K562 (cell line): ENCODE measurements at regions not wholly inside any gene's neighbourhood (a gene's known extent, or its start where the extent isn't known, plus 50 kb on each side); places are given as distances from the start of the nearest gene placed in this dataset.
A peak's percentile ranks its signal among the peaks of the same experiment; 100 is the strongest.

Experiments
- ARNT ChIP-seq, 2 experiments: fragments of 450-650 bp; IDR thresholded peaks; 2 replicates each; pipeline ENCODE4 v1.6.1; 2016; ENCODE audit warnings: mild to moderate bottlenecking in 1 of 2
- CCNT2 ChIP-seq: IDR thresholded peaks from 2 replicates; pipeline ENCODE4 v1.6.1; 2011; ENCODE audit warnings: borderline replicate concordance, low read depth, mild to moderate bottlenecking, moderate library complexity, mixed read lengths, low read length; ENCODE audit not compliant: insufficient read length; ENCODE audit errors: extremely low read depth
- CHD4 ChIP-seq: fragments of 200-600 bp; sonication (generic); IDR thresholded peaks from 3 replicates; pipeline ENCODE4 v1.6.1; 2012; ENCODE audit warnings: low read depth, mild to moderate bottlenecking, mixed read lengths, low read length, inconsistent platforms; ENCODE audit not compliant: insufficient read depth, insufficient replicate concordance, poor library complexity, severe bottlenecking
- ERF ChIP-seq: fragments of 450-650 bp; formaldehyde crosslinking; IDR thresholded peaks from 2 replicates; pipeline ENCODE4 v1.4.0; 2020; ENCODE audit warnings: mild to moderate bottlenecking, mixed read lengths
- HOMEZ ChIP-seq: fragments of 250-450 bp; sonication (Bioruptor Pico); IDR thresholded peaks from 2 replicates; pipeline ENCODE4 v1.4.0; 2020; ENCODE audit warnings: mild to moderate bottlenecking, moderate library complexity
- KAT8 ChIP-seq: fragments of 450-650 bp; IDR thresholded peaks from 2 replicates; pipeline ENCODE4 v1.6.1; 2016; ENCODE audit warnings: low read depth, mild to moderate bottlenecking
- NONO ChIP-seq, 2 experiments: fragments of 200-400 bp in 1 of 2; fragments of 450-650 bp in 1 of 2; formaldehyde crosslinking in 1 of 2; IDR thresholded peaks; 2 replicates each; pipeline ENCODE4 v1.6.1; 2017; ENCODE audit warnings: low read depth in 2 of 2, mild to moderate bottlenecking in 2 of 2, moderate library complexity in 2 of 2, low read length in 1 of 2
- PHF20 ChIP-seq: fragments of 450-650 bp; IDR thresholded peaks from 2 replicates; pipeline ENCODE4 v1.6.1; 2018; ENCODE audit not compliant: partially characterized antibody
- RBFOX2 ChIP-seq: fragments of 200-400 bp; formaldehyde crosslinking; IDR thresholded peaks from 2 replicates; pipeline ENCODE4 v1.6.1; 2017; ENCODE audit warnings: low read depth, mild to moderate bottlenecking, low read length, moderate library complexity
- RBM25 ChIP-seq: fragments of 200-400 bp; formaldehyde crosslinking; IDR thresholded peaks from 2 replicates; pipeline ENCODE4 v1.6.1; 2018; ENCODE audit warnings: low read length, low read depth, moderate library complexity; ENCODE audit not compliant: severe bottlenecking
- RCOR1 ChIP-seq, 2 experiments: IDR thresholded peaks; 2 replicates each; pipeline ENCODE4 v1.6.1; 2012; ENCODE audit warnings: low read depth in 2 of 2, low read length in 2 of 2, borderline replicate concordance in 1 of 2, improper control_type of control experiment in 1 of 2
- RNF2 ChIP-seq: sonication (generic); IDR thresholded peaks from 2 replicates; pipeline ENCODE4 v1.6.1; 2016
- SRSF9 ChIP-seq: fragments of 200-400 bp; formaldehyde crosslinking; IDR thresholded peaks from 2 replicates; pipeline ENCODE4 v1.6.1; 2017; ENCODE audit warnings: low read depth, low read length, borderline replicate concordance
- TCF7 ChIP-seq: sonication (generic); IDR thresholded peaks from 2 replicates; pipeline ENCODE4 v1.6.1; 2016; ENCODE audit warnings: antibody characterized with exemption, borderline replicate concordance
- TRIM24 ChIP-seq, 2 experiments: fragments of 450-650 bp; IDR thresholded peaks; 2 replicates each; pipeline ENCODE4 v1.6.1; 2016
- ZKSCAN8 ChIP-seq: fragments of 200-800 bp; sonication (Bioruptor generic); IDR thresholded peaks from 2 replicates; pipeline ENCODE4 v1.6.1; 2016; ENCODE audit warnings: missing genetic modification characterization, missing compliant biosample characterization
- ZMIZ1 ChIP-seq, 2 experiments: fragments of 150-350 bp in 1 of 2; IDR thresholded peaks; 2 replicates each; pipeline ENCODE4 v1.6.1; 2012 to 2016; ENCODE audit warnings: low read depth in 2 of 2, low read length in 2 of 2, mild to moderate bottlenecking in 1 of 2, moderate library complexity in 1 of 2
- ZNF143 ChIP-seq: sonication (generic); formaldehyde crosslinking; IDR thresholded peaks from 2 replicates; pipeline ENCODE4 v1.9.0; 2022; ENCODE audit warnings: mild to moderate bottlenecking, missing genetic modification reagents
- ZNF217 ChIP-seq: sonication (generic); formaldehyde crosslinking; IDR thresholded peaks from 2 replicates; pipeline ENCODE4 v1.8.0; 2022; ENCODE audit warnings: mild to moderate bottlenecking, missing genetic modification reagents
- ZNF668 ChIP-seq: fragments of 250-450 bp; sonication (Bioruptor Pico); IDR thresholded peaks from 2 replicates; pipeline ENCODE4 v1.8.0; 2022; ENCODE audit warnings: mild to moderate bottlenecking, inconsistent platforms
- ZNF707 ChIP-seq: fragments of 250-450 bp; sonication (Bioruptor Pico); conservative IDR thresholded peaks from 2 replicates; pipeline ENCODE4 v1.8.0; 2022; ENCODE audit warnings: inconsistent platforms, mild to moderate bottlenecking, moderate library complexity
- TF ChIP-seq, protein P1 (sequence below): IDR thresholded peaks from 2 replicates; pipeline ENCODE4 v1.6.1; 2011; ENCODE audit warnings: borderline replicate concordance, low read depth, mild to moderate bottlenecking, moderate library complexity, low read length; ENCODE audit not compliant: insufficient read depth, poor library complexity, severe bottlenecking

DNA sequence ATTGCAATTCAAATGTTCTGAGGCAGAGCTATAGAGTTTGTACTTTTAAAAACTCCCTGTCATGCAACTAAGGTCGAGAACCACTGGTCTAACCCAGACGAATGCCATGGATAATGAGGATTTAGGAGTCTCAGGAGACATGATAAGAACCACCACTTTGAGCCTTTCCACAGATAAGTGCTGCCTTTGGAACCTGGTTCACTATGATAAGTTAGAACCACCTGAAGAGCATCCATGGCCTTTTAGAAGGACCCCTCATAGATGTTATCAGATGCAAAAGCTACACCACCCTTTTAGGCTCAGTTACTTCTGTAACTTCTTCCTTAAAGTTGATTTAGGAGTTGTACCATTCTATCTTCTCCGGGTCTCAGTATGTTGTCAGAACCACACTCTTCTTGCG lies 350.6 kb upstream of the CCL2 start (continued):
- TF ChIP-seq HOMEZ (CRISPR knock-in tag) (no peak), RBFOX2 (no peak), ERF (CRISPR knock-in tag) (no peak), ZNF707 (no peak), ZMIZ1 (IDR thresholded peaks at IDR 0.05; ENCODE audit: low read depth in 2 of 2, low read length in 2 of 2) (peak in 1 of 2 experiments; percentile 82; a peak in 2 of 4 replicates), CCNT2 (peak; percentile 94), ZKSCAN8 (CRISPR knock-in tag) (no peak), KAT8 (no peak), TRIM24 (IDR thresholded peaks at IDR 0.05) (peak; percentile 73 to 76), RNF2 (no peak), PHF20 (no peak), RBM25 (no peak), ZNF668 (CRISPR knock-in tag) (no peak), ARNT (IDR thresholded peaks at IDR 0.05) (peak in 1 of 2 experiments; percentile 40; a peak in 1 of 4 replicates), NONO (IDR thresholded peaks at IDR 0.05; ENCODE audit: low read depth in 2 of 2, low read length in 1 of 2) (peak in 1 of 2 experiments; percentile 59; a peak in 1 of 4 replicates), ZNF217 (CRISPR knock-in tag) (no peak), CHD4 (no peak), SRSF9 (no peak), ZNF143 (CRISPR knock-in tag) (no peak), RCOR1 (IDR thresholded peaks at IDR 0.05; ENCODE audit: borderline replicate concordance in 1 of 2, low read depth in 2 of 2, low read length in 2 of 2) (peak; percentile 10 to 89; a peak in 3 of 4 replicates), TCF7 (peak; percentile 57; the same call in 1 of the 2 replicates)
- TF ChIP-seq, protein P1, sequence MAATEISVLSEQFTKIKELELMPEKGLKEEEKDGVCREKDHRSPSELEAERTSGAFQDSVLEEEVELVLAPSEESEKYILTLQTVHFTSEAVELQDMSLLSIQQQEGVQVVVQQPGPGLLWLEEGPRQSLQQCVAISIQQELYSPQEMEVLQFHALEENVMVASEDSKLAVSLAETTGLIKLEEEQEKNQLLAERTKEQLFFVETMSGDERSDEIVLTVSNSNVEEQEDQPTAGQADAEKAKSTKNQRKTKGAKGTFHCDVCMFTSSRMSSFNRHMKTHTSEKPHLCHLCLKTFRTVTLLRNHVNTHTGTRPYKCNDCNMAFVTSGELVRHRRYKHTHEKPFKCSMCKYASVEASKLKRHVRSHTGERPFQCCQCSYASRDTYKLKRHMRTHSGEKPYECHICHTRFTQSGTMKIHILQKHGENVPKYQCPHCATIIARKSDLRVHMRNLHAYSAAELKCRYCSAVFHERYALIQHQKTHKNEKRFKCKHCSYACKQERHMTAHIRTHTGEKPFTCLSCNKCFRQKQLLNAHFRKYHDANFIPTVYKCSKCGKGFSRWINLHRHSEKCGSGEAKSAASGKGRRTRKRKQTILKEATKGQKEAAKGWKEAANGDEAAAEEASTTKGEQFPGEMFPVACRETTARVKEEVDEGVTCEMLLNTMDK = no peak
